ENCODE measurements at regions not wholly inside any gene's neighbourhood (a gene's known extent, or its start where the extent isn't known, plus 50 kb on each side); places are given as distances from the start of the nearest gene placed in this dataset.

- DNase-seq = peak; percentile 69
Observed at GRCh38 chr10:3365630-3366029, 193.0 kb upstream of the PITRM1 start.

DNA sequence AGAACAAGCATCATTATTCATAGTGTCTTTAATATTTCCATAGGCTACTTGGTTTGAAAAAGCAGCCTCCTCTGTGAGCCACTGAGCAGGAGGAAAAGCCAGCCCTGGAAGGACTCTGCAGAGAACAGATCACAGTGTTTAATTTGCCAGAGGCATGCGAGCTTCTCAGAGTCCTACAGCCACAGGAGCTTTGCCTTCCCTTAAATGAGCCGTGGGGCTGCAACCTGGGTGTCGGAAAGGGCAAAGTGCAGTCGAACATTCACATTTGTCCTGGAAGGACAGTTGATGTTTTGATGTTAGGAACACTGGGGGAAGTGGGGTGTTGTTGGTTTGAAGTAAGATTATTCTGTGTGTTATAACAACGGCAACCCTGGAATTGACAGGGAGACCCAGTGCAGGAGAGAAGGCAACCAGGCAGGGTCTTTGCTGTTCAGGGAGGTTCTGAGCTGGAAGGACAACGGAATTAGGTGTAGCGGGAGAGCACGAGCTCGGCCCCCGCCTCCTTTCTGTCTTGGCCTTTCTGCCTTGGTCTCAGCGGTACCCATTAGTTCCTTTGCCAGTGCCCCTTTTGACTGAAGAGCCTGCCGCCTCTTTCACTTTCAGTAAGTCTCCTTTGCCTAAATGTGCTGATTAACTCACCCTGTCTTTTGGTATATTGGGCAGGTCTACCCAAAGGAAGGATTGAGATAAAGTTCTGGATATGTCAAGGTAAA is 192.3 kb upstream of the PITRM1 start:
- DNase-seq = peak; percentile 10

DNA sequence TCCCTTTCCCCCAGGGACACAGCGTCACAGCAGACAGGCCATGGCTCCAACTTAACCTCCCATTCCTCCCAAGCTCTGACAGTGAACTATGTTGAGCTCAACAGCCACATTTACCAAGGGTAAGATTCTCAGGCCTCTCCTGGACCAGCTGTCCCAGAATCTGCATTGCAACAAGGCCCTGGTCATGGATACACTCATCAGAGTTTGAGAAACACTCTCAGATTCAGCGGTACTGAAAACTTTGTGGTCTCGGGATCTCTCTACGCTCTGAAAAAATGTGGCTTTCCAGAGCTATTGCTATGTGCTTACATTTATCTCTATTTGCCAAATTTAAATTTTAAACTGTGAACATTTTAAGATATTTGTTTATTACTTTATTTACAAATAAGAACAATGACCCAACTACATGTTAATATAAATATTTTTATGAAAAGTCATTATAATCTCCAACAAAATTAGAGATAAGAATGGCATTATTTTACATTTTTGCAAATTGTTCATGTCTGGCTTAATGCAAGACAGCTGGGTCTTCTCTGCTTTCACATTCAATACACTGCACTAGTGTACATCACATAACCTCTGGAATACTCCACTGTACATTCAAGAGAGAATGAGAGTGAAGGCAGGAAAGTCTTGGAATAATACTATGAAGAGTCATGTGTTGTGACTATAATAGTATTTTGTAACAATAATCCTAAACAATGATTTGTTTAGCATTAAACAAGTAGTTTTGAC is 190.9 kb upstream of the PITRM1 start:
- no peak for DNase-seq

DNA sequence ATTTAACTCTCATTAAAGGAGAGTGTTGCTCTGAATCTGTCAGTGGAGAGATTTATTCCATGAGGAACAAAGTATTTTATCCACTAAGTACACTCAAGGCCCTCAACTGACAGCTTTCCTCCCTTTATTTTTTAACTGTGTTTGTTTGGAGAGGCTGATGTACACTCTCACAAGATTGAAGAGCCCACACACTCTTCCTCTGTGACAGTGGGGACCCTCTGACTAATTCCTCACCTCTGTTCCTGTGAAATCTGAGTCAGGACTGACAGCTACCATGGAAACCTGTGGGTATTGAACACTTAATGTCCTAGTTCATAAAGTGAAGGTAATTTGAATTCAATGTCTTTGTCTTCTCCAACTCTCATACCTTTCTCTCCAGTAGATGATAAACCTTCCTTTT is 189.8 kb upstream of the PITRM1 start:
- no peak for DNase-seq

- DNase-seq = no peak
Observed at GRCh38 chr10:3361640-3362039, 189.1 kb upstream of the PITRM1 start.

DNA sequence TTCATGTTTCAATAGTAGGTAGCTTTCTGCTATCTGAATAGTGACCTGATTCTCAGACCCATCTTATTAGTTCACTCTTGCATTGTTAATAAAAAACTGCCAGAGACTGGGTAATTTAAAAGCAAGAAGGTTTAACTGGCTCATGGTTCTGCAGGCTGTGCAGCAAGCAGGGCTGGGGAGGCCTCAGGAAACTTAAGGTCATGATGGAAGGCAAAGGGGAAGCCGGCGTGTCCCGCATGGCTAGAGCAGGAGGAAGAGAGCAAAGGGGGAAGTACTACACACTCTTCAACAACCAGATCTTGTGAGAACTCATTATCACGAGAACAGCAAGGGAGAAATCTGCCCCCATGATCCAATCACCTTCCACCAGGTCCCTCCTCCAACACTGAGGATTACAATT is 185.2 kb upstream of the PITRM1 start:
- DNase-seq = no peak

DNA sequence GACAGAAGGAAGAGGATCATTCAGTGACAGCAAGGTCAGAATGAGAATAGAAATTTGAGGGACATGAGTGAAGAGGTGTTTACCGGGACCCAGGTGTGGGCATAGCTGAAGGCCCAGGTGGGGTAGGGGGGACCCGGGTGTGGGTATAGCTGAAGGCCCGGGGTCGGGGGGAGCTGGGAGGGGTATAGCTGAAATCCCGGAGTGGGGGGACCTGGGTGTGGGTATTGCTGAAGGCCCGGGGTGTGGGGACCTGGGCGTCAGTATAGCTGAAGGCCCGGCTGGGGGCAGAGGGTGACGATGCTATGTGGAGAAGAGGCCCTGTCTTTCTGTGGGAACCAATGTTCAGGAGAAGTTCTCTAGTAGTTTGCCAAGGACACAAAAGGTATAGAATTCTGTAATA is 183.0 kb upstream of the PITRM1 start:
- no peak for DNase-seq

DNA sequence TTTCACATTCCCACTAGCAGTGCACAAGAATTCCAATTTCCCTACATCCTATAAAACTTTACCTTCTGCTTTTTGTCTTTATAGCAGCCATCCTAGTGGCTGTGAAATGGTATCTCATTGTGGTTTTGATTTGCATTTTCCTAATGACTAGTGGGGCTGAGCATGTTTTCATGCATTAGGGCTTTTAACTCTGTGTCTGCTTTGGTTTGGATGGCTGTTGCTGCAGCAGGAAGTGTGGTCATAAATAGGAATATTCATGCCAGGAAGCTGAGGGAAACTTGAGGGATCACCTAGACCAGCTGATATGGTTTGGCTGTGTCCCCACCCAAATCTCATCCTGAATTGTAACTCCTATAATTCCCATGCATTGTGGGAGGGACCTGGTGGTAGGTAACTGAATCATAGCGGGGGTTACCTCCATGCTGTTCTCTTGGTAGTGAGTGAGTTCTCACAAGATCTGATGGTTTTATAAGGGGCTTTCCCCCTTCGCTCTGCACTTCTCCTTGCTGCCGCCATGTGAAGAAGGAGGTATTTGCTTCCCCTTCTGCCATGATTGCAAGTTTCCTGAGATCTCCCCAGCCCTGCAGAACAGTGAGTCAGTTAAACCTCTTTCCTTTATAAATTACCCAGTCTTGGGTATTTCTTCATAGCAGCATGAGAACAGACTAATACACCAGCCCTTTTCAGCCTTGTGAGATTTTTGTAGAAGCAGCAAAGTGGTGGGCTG is 181.8 kb upstream of the PITRM1 start:
- no peak for DNase-seq

GRCh38 chr10:3353235-3353634 is 180.7 kb upstream of the PITRM1 start:
- no peak for DNase-seq

DNA sequence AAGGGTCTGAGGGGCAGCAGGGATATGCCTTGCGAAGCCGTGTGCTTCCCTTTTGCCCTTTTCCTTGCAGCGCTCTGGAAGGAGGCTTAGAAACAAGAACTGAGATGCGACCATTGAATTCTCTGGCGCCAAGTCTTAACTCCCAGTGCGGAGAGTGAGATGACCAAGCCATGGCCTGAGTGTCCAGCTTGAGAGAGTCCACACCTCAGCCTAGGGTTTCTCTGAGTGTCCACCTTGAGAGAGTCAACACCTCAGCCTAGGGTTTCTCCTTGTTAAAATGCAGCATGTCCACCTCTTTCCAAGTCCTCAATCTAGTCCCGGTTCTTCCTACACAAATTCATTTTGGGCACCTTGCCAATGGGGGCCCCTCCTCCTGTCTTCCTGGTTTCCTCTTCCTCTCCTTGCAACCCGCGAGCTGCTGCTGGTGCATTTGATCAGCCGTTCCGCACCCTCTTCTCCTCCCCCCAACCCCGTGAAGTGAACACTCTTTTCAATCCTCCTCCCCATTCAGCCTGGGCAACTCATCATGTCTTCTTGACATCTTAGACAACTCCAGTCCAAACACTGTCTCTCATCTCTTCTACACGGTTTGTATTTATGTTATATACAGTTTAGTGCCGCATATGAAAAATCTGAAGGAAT is 178.2 kb upstream of the PITRM1 start:
- no peak for DNase-seq

DNA sequence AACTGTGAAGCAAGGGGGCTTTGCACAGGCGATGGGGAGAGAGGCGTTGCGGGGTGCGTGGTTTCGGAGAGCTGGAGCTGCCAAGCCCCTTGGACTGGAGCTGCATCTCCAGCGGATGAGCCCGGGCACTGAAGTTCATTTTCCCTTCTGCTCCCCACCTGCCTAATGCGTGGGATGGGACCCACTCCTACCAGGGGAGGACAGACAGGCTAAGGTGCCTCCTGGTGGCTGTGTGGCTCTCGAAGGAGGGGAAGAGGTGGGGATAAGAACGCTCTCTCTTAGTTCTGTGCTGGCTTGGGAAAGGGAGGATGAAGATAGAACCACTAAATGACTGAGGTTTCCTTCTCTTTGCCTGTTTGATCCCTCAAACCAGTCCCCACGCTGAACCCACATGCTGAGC is 177.6 kb upstream of the PITRM1 start:
- no peak for DNase-seq

DNA sequence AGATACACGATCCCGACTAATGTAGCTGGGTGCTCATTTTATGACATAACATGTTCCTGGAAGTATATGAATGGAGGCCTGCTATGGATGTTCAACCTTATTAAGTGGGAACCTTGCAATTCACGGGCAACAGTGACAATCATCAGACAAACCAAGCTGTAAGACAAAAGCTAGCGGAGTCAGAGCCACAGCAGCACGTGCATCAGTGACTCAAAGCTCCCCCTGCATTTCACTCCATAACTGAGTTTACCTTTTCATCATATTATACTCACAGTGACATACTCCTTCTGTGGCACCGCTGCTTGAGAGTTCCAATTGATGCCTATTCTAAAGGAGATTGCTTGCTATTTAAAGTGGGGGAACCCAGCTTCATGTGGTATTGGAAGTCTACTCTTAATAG is 176.0 kb upstream of the PITRM1 start:
- no peak for DNase-seq

- DNase-seq = no peak
Observed at GRCh38 chr10:3347413-3348182, 175.0 kb upstream of the PITRM1 start.

DNA sequence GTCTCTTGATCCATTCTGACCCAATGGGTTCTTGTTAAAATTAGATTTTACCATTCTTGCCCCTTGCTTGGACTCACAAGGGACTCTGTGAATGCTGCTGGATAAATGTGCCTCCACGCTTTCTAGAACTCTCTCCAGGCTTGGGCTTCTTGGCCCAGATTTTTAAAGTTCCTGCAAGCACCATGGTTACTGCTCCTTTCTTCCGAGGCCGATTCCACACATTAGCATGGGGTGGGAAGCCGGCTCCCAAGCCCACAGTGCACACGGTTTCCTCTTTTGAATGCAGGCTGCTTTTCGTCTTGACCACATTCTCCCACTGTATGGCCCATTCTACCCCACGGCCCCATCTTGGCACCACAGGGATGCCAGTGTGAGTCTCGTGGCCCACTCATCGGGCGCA is 174.3 kb upstream of the PITRM1 start:
- DNase-seq = no peak

GRCh38 chr10:3342771-3343170 is 170.2 kb upstream of the PITRM1 start:
- peak; percentile 7 for DNase-seq

DNA sequence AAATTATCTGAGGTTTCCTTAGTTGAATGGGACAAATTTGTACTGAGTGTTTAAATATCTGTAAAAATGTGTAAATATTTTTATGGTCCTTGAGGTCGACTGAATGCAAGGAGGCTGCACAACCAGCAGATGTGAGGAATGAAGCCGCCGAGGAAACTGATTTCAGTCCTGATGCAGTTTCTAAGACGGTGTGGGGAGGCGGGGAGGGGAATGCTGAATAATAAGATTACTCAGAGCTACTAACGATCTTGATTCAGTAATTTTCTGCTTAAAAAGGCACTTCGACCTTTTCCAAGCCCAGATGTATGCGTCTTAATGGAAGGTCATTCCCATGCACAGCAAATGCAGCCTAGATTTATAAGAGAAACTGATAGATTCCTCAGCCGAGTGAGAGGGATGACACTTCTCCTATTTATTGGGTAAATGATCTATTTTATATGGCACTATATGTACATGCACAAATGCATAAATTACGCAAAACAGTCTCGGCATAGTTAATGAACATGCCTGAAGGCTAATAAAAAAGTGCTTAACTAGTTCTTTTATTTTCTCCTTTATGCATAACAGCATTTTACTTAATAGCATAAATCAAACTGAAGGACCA is 167.6 kb upstream of the PITRM1 start:
- DNase-seq = no peak

- DNase-seq = no peak
Observed at GRCh38 chr10:3339531-3339950, 167.0 kb upstream of the PITRM1 start.

- no peak for DNase-seq
Observed at GRCh38 chr10:3339121-3339520, 166.5 kb upstream of the PITRM1 start.

GRCh38 chr10:3337741-3338140 is 165.2 kb upstream of the PITRM1 start:
- no peak for DNase-seq

GRCh38 chr10:3336673-3337293 is 164.2 kb upstream of the PITRM1 start:
- no peak for DNase-seq

DNA sequence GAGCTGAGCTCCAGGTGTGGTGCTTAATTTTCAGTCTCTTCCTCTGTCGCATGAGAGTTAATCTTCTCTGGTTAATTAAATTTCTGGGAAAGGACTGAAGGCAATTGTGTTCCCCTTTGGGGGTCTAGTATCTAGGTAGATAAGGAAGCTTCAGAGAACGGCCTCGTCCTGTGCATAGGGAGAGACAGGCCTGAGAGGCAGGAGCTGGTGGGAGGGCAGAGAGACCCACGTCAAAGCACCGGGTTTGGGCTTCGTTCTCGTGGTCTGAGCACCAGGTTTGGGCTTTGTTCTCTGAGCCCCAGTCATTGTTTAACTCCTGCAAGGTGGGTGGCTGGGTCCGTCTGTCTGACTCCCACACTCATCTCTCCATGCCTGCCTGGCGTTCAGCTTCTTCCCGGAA is 160.8 kb upstream of the PITRM1 start:
- DNase-seq = no peak
